ENCODE measurements at regions not wholly inside any gene's neighbourhood (a gene's known extent, or its start where the extent isn't known, plus 50 kb on each side); places are given as distances from the start of the nearest gene placed in this dataset.

- TF ChIP-seq CTCF (conservative IDR thresholded peaks at IDR 0.05; ENCODE audit: low read depth, low read length) (no peak), EZH2 (IDR thresholded peaks at IDR 0.05; ENCODE audit: borderline replicate concordance, low read depth, low read length, poor library complexity, severe bottlenecking) (no peak)
These were observed 91.5 kb upstream of the NALF2 start for GRCh38 chrX:69412661-69413060.

Data from A673 (cell line).